HuH-7.5 (cell line): ENCODE measurements at regions not wholly inside any gene's neighbourhood (a gene's known extent, or its start where the extent isn't known, plus 50 kb on each side); places are given as distances from the start of the nearest gene placed in this dataset.

Experiments used
- DNase-seq: peaks from one replicate; pipeline ENCODE4 v3.0.0; 2011; ENCODE audit warnings: low spot score

GRCh38 chr18:78905334-78905733 is 74.3 kb upstream of the SALL3 start:
- DNase-seq: no peak

GRCh38 chr18:78906066-78906465 is 73.6 kb upstream of the SALL3 start:
- no peak for DNase-seq

GRCh38 chr18:78908462-78909260 is 71.0 kb upstream of the SALL3 start:
- no peak for DNase-seq

GRCh38 chr18:78911751-78912283 is 67.8 kb upstream of the SALL3 start:
- no peak for DNase-seq

GRCh38 chr18:78912336-78912735 is 67.3 kb upstream of the SALL3 start:
- DNase-seq: no peak

- no peak for DNase-seq
Measured at GRCh38 chr18:78912844-78913243, 66.8 kb upstream of the SALL3 start.

- no peak for DNase-seq
Measured at GRCh38 chr18:78913395-78913794, 66.2 kb upstream of the SALL3 start.

- DNase-seq: no peak
Measured at GRCh38 chr18:78913830-78914231, 65.8 kb upstream of the SALL3 start.

GRCh38 chr18:78914249-78914935 is 65.2 kb upstream of the SALL3 start:
- no peak for DNase-seq

GRCh38 chr18:78915446-78916008 is 64.1 kb upstream of the SALL3 start:
- no peak for DNase-seq

- DNase-seq: no peak
Measured at GRCh38 chr18:78918707-78919106, 60.9 kb upstream of the SALL3 start.

- DNase-seq: no peak
Measured at GRCh38 chr18:78919956-78920355, 59.7 kb upstream of the SALL3 start.

- DNase-seq: no peak
Measured at GRCh38 chr18:78920456-78921138, 59.0 kb upstream of the SALL3 start.

GRCh38 chr18:78922856-78923255 is 56.8 kb upstream of the SALL3 start:
- no peak for DNase-seq

- no peak for DNase-seq
Measured at GRCh38 chr18:78924301-78924700, 55.3 kb upstream of the SALL3 start.

GRCh38 chr18:78924786-78925540 is 54.7 kb upstream of the SALL3 start:
- no peak for DNase-seq

GRCh38 chr18:78925557-78926242 is 53.9 kb upstream of the SALL3 start:
- DNase-seq: no peak

- no peak for DNase-seq
Measured at GRCh38 chr18:78926243-78926615, 53.4 kb upstream of the SALL3 start.

- DNase-seq: no peak
Measured at GRCh38 chr18:78927156-78927555, 52.5 kb upstream of the SALL3 start.

- DNase-seq: no peak
Measured at GRCh38 chr18:78927616-78928015, 52.0 kb upstream of the SALL3 start.

GRCh38 chr18:78928076-78928475 is 51.5 kb upstream of the SALL3 start:
- no peak for DNase-seq
